Erythroblast (primary cell): ENCODE measurements at regions not wholly inside any gene's neighbourhood (a gene's known extent, or its start where the extent isn't known, plus 50 kb on each side); places are given as distances from the start of the nearest gene placed in this dataset.

ENCODE experiments used
- DNase-seq, 2 experiments: peaks; one replicate each; lab custom pipeline; 2025; lab: John Stamatoyannopoulos, UW
- GATA1 ChIP-seq: IDR thresholded peaks from 2 replicates; pipeline ENCODE4 v1.6.1; 2011; ENCODE audit warnings: low read depth, mild to moderate bottlenecking, control low read depth, low read length, moderate library complexity
- POLR2A ChIP-seq: IDR thresholded peaks from 2 replicates; pipeline ENCODE4 v1.6.1; 2011; ENCODE audit warnings: mild to moderate bottlenecking, low read length

- TF ChIP-seq POLR2A (no peak), GATA1 (no peak)
Measured at GRCh38 chr5:39566891-39567290, 142.1 kb upstream of the DAB2 start.

DNA sequence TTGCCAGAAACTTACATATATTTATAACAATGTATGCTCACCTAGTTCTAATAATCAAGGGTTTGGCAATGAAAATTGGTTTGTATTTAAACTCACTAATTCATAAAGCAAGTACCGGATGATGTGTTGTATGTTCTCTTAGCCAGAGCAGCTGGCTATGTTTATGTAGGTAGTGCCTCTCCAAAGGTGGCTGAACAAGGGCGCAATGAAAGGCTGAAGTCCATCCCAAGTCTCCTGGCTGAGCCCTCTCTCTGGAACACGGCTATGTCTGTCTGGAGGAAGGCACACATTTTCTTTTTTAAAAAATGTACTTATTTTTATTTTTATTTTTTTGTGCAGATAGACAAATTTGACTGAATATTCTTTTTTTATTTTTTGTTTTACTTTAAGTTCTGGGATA lies 141.2 kb upstream of the DAB2 start:
- no peak for DNase-seq
- no peak for TF ChIP-seq GATA1
- TF ChIP-seq POLR2A, result no peak

More at GRCh38 chr5:39566891-39567290, 142.1 kb upstream of the DAB2 start:
- no peak for DNase-seq

GRCh38 chr5:39561421-39561820 lies 136.6 kb upstream of the DAB2 start:
- TF ChIP-seq GATA1 (no peak), POLR2A (no peak)
- DNase-seq, result no peak

GRCh38 chr5:39560726-39561125 lies 135.9 kb upstream of the DAB2 start:
- TF ChIP-seq GATA1 (no peak), POLR2A (no peak)
- no peak for DNase-seq

GRCh38 chr5:39559923-39560322 lies 135.1 kb upstream of the DAB2 start:
- TF ChIP-seq GATA1 (no peak), POLR2A (no peak)
- DNase-seq, result no peak

GRCh38 chr5:39558541-39558940 lies 133.8 kb upstream of the DAB2 start:
- DNase-seq, result no peak
- no peak for TF ChIP-seq GATA1
- no peak for TF ChIP-seq POLR2A

GRCh38 chr5:39555788-39556187 lies 131.0 kb upstream of the DAB2 start:
- no peak for DNase-seq
- TF ChIP-seq POLR2A (no peak), GATA1 (no peak)

- DNase-seq, result peak; percentile 42 to 51
- TF ChIP-seq GATA1, result no peak
- no peak for TF ChIP-seq POLR2A
Measured at GRCh38 chr5:39547553-39548154, 122.9 kb upstream of the DAB2 start.

DNA sequence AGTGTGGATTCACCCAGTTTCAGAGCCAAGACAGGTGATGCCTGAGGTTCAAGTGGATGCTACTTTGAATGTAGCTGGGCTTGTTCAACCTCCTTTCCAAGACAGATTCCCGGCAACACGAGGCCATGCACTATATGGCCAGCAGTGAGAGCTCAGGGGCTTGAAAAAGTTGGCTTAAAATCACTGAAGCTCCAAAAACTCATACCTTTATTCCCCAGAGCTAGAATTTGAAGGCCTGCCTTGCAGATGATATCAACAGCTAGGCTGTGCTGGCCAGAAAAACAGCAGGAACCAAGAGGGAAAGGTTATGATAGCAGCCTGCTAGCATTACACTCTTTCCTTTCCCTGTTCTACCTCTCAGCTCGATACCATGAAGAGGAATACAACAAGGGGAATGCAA lies 120.2 kb upstream of the DAB2 start:
- DNase-seq, result no peak
- no peak for TF ChIP-seq GATA1
- TF ChIP-seq POLR2A, result no peak

DNA sequence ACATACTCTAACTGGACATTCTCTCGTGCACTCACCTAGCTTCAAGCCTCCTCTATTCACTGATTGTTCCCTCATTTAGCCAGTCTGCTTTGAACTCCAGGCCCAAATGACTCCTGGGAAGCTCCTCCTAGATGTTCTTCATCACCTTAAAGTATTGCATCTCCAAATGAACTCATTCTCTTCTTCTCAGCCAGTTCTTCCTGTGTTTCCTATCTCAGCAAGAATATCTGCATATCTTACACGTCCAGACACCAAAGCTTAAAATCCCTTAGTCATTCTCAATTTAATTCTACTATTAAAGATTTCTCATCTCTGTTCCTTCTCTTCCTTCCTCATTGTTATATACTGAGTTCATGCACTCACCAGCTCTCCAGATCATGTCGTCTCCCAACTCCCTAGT lies 118.6 kb upstream of the DAB2 start:
- TF ChIP-seq POLR2A (no peak), GATA1 (no peak)
- DNase-seq, result peak; percentile 33 to 60

DNA sequence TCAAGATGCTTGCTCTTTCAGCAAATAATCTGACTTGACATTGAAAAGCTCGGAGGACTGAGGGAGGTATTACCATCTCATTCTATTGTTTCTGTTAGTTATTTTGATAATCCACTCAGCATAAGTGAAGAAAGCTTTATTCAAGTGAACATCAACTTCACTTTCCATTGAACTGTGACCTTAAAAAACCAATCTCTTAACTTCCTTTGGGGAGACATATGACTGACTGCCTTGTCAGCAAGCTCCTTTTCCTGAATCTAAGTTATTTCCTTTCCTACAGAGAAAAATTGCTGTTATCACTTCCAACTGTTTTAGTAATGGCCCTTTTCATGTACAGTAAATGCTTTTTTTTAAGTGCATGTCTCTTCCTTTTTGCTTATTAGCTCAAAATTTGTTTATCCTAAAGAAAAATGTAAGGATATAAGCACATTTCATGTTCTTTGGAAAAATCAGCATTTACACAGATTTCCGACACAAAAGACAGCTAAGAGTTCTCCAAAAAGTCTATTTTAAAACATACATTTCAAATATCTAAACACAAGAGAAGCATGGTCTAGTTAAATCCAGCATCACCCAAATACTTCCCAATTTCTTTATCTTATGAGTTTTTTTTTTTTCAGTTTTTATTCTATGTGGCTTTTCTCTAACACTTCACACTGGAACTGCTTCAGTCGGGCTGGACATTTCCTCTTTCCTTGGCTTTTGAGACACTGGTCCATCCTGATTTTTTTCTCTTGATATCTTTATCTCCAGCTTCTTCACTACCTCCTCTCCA lies 117.9 kb upstream of the DAB2 start:
- no peak for DNase-seq
- TF ChIP-seq POLR2A (no peak), GATA1 (no peak)

GRCh38 chr5:39541920-39542319 lies 117.1 kb upstream of the DAB2 start:
- DNase-seq, result peak; percentile 8 to 10
- no peak for TF ChIP-seq GATA1
- no peak for TF ChIP-seq POLR2A

DNA sequence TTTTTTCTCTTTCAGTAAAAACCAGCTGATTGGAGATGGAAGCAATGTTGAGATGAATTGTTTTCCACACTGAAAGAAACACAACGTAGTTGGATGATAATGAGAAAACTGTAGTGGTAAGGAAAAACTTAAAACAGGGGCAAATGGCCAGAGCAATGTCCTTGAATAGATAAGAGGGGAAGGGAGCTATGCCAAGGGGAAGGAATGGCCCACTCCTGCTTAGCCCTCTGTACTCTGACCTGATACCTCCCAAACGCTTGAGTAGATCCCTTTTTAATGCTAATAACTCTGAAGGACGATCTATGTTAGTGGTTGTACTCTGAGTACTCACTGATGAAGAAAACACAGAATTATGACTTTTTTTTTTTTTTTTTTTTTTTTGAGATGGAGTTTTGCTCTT lies 114.7 kb upstream of the DAB2 start:
- TF ChIP-seq GATA1 (no peak), POLR2A (no peak)
- no peak for DNase-seq

- TF ChIP-seq GATA1, result no peak
- no peak for TF ChIP-seq POLR2A
- no peak for DNase-seq
Measured at GRCh38 chr5:39534690-39535089, 109.9 kb upstream of the DAB2 start.
